ENCODE measurements at regions not wholly inside any gene's neighbourhood (a gene's known extent, or its start where the extent isn't known, plus 50 kb on each side); places are given as distances from the start of the nearest gene placed in this dataset.

DNA sequence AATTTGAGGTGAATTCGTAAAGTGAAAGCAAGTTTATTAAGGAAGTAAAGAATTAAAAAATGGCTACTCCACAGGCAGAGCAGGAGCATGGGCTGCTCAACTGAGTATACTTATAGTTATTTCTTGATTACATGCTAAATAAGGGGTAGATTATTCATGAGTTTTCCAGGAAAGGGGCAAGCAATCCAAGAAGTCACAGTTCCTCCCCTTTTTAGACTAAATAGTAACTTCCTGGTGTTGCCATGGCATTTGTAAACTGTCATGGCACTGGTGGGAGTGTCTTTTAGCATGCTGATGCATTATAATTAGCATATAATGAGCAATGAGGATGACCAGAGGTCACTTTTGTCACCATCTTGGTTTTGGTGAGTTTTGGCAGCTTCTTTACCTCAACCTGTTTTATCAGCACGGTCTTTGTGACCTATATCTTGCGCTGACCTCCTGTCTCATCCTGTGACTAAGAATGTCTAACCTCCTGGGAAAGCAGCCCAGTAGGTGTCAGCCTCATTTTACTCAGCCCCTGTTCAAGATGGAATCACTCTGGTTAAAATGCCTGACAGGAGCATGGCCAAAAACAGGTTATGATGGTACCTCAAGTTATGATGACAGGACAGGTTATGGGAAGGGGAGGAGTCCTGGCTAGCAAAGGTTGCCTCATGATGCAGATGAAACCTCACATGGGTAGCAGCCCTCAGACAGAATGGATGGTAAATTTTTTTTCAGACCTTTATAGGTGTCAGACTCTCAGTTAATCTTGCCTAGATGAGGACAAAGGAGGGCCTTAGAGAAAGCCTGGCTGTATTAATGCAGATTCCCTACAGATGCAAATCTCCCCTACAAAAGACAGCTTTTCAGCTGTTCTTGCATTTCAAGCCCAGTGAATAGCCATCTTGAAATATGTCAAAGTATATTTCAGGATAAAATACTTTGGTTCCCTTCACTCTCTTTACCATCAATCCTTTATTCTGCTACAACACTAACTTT, 49.7 kb downstream of the SIPA1L2 start:
- DNase-seq = no peak
- peaks cover 6 to 55% (median 34%) of the 10 kb centered on the region in 6 donors for H3K4me1 ChIP-seq
- intact Hi-C loops (cut with DNase I; ENCODE audit: low total_unique reads) = no loop called here
- WGBS, 5 donors = 77 to 91% (median 86%) methylated on average over 3 of the region's 3 CpGs
- H3K36me3 ChIP-seq = no peaks in the 10 kb centered on the region
- H3K27me3 ChIP-seq (replicated peaks in 1 of 7) = no peaks in the 10 kb centered on the region
- peak overlapping the region in 6 of 8 donors; percentile 44 to 86 (median 81) for H3K27ac ChIP-seq
- no peaks in the 10 kb centered on the region for H3K9me3 ChIP-seq
- no peak for TF ChIP-seq POLR2A (IDR thresholded peaks at IDR 0.05)
- TF ChIP-seq POLR2AphosphoS5 (IDR thresholded peaks at IDR 0.05) = peak in 1 of 3 donors; percentile 8
- no peak overlapping the region for H3K4me3 ChIP-seq

DNA sequence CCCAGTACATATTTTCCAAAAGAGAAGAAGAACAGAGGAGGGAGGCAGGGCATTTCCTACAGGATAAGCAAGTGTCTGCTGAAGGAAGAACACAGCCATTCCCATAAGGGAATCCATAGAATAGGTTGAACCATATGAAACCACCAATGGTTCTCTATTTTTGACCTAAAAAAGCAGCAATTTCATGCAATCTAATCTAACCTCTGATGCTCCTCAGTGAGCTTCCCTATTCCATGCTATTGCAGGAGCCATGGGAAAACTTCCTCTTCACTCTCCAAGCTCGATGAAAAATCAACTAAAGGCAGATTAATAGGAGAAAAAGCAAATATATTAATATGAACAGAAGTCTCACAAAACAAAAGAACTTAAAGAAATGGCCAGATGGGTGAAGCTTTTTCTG, 50.5 kb downstream of the SIPA1L2 start:
- H3K4me1 ChIP-seq = peaks cover 6 to 61% (median 33%) of the 10 kb centered on the region in 6 donors
- no peaks in the 10 kb centered on the region for H3K27me3 ChIP-seq (replicated peaks in 1 of 7)
- H3K27ac ChIP-seq = peak overlapping the region in 7 of 8 donors; percentile 44 to 86 (median 78)
- WGBS, 5 donors = 22 to 43% (median 36%) methylated on average over 1 of the region's 1 CpG
- no peak for DNase-seq
- TF ChIP-seq, protein P1, sequence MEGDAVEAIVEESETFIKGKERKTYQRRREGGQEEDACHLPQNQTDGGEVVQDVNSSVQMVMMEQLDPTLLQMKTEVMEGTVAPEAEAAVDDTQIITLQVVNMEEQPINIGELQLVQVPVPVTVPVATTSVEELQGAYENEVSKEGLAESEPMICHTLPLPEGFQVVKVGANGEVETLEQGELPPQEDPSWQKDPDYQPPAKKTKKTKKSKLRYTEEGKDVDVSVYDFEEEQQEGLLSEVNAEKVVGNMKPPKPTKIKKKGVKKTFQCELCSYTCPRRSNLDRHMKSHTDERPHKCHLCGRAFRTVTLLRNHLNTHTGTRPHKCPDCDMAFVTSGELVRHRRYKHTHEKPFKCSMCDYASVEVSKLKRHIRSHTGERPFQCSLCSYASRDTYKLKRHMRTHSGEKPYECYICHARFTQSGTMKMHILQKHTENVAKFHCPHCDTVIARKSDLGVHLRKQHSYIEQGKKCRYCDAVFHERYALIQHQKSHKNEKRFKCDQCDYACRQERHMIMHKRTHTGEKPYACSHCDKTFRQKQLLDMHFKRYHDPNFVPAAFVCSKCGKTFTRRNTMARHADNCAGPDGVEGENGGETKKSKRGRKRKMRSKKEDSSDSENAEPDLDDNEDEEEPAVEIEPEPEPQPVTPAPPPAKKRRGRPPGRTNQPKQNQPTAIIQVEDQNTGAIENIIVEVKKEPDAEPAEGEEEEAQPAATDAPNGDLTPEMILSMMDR (IDR thresholded peaks at IDR 0.05 in 8 of 11, conservative IDR thresholded peaks at IDR 0.05 in 3 of 11) = no peak
- TF ChIP-seq POLR2AphosphoS5 (IDR thresholded peaks at IDR 0.05) (no peak), POLR2A (IDR thresholded peaks at IDR 0.05) (no peak)
- no peaks in the 10 kb centered on the region for H3K9me3 ChIP-seq
- intact Hi-C loops (cut with DNase I; ENCODE audit: low total_unique reads) = no loop called here
- H3K4me3 ChIP-seq = peak overlapping the region in 1 of 8 donors; percentile 46
- no peaks in the 10 kb centered on the region for H3K36me3 ChIP-seq

DNA sequence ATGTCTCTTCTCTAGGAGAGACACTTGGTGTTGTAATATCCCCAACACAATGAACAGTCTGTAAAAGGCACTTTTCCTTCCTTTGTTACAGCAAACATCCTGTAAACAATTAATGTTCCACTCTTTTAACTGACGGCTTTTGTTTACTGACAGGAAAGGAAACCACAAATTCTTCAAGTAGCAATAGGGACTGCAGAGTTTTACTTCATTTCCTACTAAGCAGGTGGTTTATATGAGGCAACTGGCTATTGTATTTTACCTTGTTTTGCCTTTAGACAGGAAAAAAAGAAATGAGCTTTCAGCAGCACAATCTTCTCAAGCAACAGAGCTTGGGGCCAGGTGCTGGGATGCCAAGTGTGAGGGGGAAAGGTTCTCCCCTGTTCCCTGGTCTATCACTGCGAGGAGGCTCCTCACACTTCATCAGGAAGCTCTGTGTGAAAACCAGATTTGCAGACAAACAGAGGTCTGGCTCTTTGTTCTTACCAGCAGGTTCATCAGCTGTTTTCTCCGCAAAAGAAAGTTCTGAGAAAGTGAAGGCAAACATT, 51.2 kb downstream of the SIPA1L2 start:
- no peak for DNase-seq
- H3K27me3 ChIP-seq (replicated peaks in 1 of 7) = no peaks in the 10 kb centered on the region
- 24 to 34% (median 28%) methylated on average over 3 of the region's 3 CpGs for WGBS, 5 donors
- intact Hi-C loops (cut with DNase I; ENCODE audit: low total_unique reads) = no loop called here
- H3K4me1 ChIP-seq = peaks cover 6 to 61% (median 33%) of the 10 kb centered on the region in 6 donors
- H3K36me3 ChIP-seq = no peaks in the 10 kb centered on the region
- TF ChIP-seq POLR2A (IDR thresholded peaks at IDR 0.05) (no peak), POLR2AphosphoS5 (IDR thresholded peaks at IDR 0.05) (no peak)
- TF ChIP-seq, protein P1 (IDR thresholded peaks at IDR 0.05 in 8 of 11, conservative IDR thresholded peaks at IDR 0.05 in 3 of 11) = no peak
- peak overlapping the region; percentile 2 to 86 (median 74) for H3K27ac ChIP-seq
- peak overlapping the region in 1 of 8 donors; percentile 46 for H3K4me3 ChIP-seq
- no peaks in the 10 kb centered on the region for H3K9me3 ChIP-seq

DNA sequence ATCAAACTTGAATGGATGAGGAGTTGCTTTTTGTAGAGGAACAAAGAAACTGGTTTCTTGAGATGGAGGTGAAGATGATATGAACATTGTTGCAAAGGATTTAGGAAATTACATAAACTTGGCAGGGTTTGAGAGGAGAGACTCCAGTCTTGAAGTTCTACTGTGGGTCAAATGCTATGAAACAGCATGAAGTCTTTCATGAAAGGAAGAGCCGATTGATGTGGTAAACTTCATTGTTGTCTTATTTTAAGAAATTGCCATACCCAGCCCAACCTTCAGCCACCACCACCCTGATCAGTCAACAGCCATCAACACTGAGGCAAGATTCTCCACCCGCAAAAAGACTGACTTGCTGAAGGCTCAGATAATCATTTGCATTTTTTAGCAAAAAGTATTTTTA, 52.2 kb downstream of the SIPA1L2 start:
- H3K36me3 ChIP-seq = no peaks in the 10 kb centered on the region
- H3K9me3 ChIP-seq = no peaks in the 10 kb centered on the region
- TF ChIP-seq, protein P1 (IDR thresholded peaks at IDR 0.05 in 8 of 11, conservative IDR thresholded peaks at IDR 0.05 in 3 of 11) = no peak
- TF ChIP-seq POLR2AphosphoS5 (IDR thresholded peaks at IDR 0.05) = no peak
- TF ChIP-seq POLR2A (IDR thresholded peaks at IDR 0.05) = no peak
- H3K4me3 ChIP-seq = peak overlapping the region in 1 of 8 donors; percentile 46
- intact Hi-C loops (cut with DNase I; ENCODE audit: low total_unique reads) = no loop called here
- 48 to 75% (median 53%) methylated on average over 2 of the region's 2 CpGs for WGBS, 5 donors
- H3K27ac ChIP-seq = peak overlapping the region in 7 of 8 donors; percentile 44 to 86 (median 78)
- H3K4me1 ChIP-seq = peaks cover 6 to 61% (median 33%) of the 10 kb centered on the region in 6 donors
- no peaks in the 10 kb centered on the region for H3K27me3 ChIP-seq (replicated peaks in 1 of 7)
- no peak for DNase-seq
